GM19468 (cell line): ENCODE measurements at regions not wholly inside any gene's neighbourhood (a gene's known extent, or its start where the extent isn't known, plus 50 kb on each side); places are given as distances from the start of the nearest gene placed in this dataset.
"Not testable (repeated sequence)": the region's sequence is repeated elsewhere in the genome, so short reads cannot be mapped to it uniquely, and the experiment has no call there.

ENCODE experiments used
- ATAC-seq: cut with Tn5 transposase; IDR thresholded peaks from one replicate; pipeline ENCODE4 v1.9.1; 2021; ENCODE audit warnings: mild to moderate bottlenecking, moderate library complexity, moderate number of reproducible peaks; ENCODE audit not compliant: unreplicated experiment; ENCODE audit errors: extremely low read depth

GRCh38 chr2:49692022-49692421 lies 537.7 kb upstream of the FSHR start:
- ATAC-seq, result not testable (repeated sequence)

DNA sequence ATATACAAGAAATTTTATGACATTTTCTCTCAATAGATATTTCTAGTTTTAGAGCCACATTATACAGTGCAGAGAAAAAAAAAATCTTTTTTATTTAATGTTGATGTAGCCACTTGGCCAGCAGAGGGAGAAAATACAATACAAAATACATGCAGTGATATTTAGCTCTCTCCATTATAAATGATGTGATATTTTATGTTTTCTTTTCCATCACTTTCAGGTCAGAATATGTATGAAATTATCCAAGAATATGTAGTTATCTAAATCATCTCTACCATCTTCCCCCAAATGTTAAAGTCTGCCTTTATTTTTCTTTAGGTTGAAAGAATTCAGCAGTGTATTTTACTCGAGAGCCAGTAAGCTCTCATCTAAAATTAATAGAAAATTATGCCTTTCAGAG lies 533.6 kb upstream of the FSHR start:
- ATAC-seq, result no peak

- no peak for ATAC-seq
These were observed 532.7 kb upstream of the FSHR start for GRCh38 chr2:49686897-49687442.

GRCh38 chr2:49686291-49686690 lies 532.0 kb upstream of the FSHR start:
- ATAC-seq, result no peak

GRCh38 chr2:49677227-49677626 lies 522.9 kb upstream of the FSHR start:
- no peak for ATAC-seq

GRCh38 chr2:49664827-49665226 lies 510.5 kb upstream of the FSHR start:
- ATAC-seq, result no peak

GRCh38 chr2:49661809-49662208 lies 507.5 kb upstream of the FSHR start:
- no peak for ATAC-seq

DNA sequence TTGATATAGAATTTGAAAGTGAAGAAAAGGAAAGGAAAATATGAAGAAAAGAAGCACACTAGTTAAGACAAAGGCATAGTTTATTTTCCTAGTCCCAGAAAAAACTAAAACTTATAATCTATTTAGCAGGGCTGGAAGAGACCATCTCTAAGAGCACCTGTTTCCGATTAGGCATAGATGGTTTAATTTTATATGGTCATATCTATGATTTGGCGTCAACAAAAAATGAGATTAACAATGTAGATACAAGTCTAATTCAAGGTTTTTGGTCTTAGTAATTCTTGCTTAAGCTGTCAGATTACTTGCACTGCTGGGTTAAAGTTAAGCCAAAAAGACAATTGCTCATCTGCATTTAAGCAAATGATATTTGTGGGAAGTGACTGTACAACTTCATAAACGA lies 502.5 kb upstream of the FSHR start:
- ATAC-seq, result no peak

- no peak for ATAC-seq
These were observed 488.8 kb upstream of the FSHR start for GRCh38 chr2:49643149-49643548.

GRCh38 chr2:49640630-49641029 lies 486.3 kb upstream of the FSHR start:
- ATAC-seq, result no peak

GRCh38 chr2:49621016-49621415 lies 466.7 kb upstream of the FSHR start:
- no peak for ATAC-seq

DNA sequence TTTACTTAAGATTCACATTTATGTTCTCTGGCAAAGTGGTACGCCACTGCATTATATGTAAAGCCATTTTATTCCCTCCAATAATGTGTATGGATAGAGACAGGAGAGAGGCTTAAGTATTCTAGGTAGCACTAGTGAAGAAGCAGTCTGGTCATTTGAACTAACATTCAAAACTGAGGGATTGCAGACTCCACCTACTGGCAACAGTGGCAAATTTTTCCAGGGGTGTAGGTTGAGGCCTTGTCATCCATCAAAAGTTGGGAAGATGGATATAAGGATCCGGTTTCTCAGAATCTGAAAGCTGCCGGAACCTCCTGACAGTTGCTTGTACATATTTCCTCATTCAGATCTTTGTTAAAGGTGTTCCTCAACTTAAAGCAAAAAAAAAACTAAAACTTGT lies 465.5 kb upstream of the FSHR start:
- ATAC-seq, result no peak

GRCh38 chr2:49618491-49618890 lies 464.2 kb upstream of the FSHR start:
- ATAC-seq, result no peak

DNA sequence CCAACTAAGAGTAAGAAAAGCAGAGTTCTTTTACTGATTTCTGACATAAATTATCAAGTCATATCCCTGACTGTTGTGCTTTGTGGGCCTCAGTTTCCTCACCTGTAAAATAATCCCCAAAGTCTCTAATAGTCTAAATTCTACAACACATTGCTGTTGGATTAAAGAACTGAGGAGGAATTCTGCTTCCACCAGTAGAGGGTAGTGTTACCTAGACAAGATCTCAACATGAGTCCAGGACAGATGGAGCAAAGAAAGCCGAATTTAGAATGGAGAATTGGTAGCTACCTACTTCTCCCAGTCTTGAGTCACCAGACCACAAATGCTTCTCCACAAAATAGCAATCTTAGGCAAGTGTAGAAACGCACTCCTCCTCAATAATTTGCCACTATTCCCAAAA lies 462.5 kb upstream of the FSHR start:
- no peak for ATAC-seq

GRCh38 chr2:49611796-49612195 lies 457.5 kb upstream of the FSHR start:
- not testable (repeated sequence) for ATAC-seq

DNA sequence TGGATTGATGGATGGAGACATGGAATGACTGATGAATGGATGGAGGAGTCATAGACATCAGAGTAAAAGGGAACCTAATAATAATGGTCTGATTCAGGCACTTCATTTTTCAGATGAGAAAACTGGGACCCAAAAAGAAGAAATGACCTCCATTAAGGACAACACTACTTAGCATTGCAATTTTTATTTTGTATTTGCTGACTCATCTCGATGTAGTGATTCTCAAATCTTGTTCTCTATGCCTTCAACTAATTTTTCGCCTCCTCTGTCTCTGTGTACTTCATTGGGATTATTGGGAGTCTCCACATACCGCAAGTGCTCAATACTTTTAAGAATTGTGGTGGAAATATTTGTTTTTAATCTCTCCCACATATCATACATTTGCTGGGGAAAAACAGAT lies 446.2 kb upstream of the FSHR start:
- no peak for ATAC-seq

DNA sequence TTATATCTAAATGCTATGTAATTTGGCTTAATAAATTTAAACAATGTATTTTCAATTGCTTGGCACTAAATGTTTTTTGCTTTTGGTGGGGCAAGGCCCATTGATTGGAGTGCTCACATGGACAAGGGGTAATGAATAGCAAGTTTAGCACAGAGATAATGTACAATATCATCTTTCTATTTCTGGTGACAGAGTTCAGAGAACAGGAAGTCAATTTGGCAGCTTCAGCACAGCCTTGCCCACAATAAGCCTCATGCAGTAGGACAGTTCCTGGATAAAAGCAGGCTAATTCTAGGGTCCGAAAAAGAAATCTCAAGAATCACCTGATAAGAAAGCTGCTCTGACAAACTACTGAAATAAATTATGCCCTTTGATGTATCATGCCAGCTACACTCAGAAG lies 443.9 kb upstream of the FSHR start:
- ATAC-seq, result no peak

GRCh38 chr2:49585921-49586320 lies 431.6 kb upstream of the FSHR start:
- ATAC-seq, result no peak

- ATAC-seq, result no peak
These were observed 428.6 kb upstream of the FSHR start for GRCh38 chr2:49582946-49583345.

- ATAC-seq, result no peak
These were observed 422.7 kb upstream of the FSHR start for GRCh38 chr2:49577041-49577440.

DNA sequence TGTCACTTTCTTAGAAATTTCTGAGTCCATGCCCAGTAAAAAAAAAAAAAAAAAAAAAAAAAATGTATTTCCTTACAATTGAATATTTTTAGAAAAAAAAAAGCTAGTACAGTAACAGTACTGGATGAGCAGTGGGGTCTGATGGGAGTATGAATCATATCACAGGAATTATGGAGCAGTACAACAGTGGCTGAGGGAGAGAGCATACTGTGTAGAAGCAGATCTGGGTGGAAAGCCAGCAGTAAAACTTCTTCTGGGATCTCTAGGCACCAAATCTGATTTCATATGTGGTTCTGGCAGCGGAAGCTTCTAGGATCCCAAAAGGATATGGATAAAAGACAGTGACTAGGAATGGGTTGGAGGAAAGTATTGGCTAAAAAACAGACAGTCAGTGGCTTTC lies 414.9 kb upstream of the FSHR start:
- ATAC-seq, result no peak

DNA sequence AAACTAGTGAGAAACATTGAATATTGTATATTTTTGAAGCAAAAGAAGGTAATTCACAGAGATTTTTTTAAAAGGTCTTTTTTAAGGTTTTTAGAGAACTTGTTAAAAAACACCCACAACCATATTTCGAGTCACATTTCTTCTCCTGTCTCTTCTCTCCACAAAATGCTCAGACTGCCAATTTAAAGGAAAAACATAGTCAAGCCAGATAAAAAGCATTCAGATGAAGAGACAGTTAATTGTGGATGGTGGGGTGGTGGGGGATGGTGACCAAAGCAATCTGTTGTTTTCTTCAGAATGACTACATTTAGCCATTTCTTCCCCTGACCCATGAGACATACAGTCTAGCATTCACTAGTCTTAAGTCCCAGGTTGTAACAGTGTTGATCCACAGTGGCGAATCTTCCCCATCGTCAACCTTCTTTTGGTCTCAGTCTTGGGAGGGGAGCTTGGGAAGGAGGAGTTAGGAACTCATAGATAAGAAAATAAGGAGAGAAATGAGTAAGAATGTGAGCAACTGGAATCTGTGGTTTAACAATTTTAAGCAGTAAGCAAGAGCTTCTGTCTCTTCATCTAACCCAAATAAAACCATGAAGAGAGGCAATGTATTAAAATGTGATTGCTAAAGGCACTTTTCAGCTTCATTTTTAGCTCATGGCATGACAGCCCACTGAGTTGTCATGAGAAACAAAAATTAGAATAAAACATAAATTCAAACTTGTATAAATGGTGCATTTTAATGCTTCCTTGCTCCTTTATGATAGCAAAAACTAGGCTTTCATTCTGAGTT lies 413.7 kb upstream of the FSHR start:
- no peak for ATAC-seq
